ENCODE measurements at regions not wholly inside any gene's neighbourhood (a gene's known extent, or its start where the extent isn't known, plus 50 kb on each side); places are given as distances from the start of the nearest gene placed in this dataset.

GRCh38 chr6:79375635-79376337, 141.3 kb upstream of the HMGN3 start (continued):
- TF ChIP-seq, protein P1, sequence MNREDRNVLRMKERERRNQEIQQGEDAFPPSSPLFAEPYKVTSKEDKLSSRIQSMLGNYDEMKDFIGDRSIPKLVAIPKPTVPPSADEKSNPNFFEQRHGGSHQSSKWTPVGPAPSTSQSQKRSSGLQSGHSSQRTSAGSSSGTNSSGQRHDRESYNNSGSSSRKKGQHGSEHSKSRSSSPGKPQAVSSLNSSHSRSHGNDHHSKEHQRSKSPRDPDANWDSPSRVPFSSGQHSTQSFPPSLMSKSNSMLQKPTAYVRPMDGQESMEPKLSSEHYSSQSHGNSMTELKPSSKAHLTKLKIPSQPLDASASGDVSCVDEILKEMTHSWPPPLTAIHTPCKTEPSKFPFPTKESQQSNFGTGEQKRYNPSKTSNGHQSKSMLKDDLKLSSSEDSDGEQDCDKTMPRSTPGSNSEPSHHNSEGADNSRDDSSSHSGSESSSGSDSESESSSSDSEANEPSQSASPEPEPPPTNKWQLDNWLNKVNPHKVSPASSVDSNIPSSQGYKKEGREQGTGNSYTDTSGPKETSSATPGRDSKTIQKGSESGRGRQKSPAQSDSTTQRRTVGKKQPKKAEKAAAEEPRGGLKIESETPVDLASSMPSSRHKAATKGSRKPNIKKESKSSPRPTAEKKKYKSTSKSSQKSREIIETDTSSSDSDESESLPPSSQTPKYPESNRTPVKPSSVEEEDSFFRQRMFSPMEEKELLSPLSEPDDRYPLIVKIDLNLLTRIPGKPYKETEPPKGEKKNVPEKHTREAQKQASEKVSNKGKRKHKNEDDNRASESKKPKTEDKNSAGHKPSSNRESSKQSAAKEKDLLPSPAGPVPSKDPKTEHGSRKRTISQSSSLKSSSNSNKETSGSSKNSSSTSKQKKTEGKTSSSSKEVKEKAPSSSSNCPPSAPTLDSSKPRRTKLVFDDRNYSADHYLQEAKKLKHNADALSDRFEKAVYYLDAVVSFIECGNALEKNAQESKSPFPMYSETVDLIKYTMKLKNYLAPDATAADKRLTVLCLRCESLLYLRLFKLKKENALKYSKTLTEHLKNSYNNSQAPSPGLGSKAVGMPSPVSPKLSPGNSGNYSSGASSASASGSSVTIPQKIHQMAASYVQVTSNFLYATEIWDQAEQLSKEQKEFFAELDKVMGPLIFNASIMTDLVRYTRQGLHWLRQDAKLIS (CRISPR knock-in tag; IDR thresholded peaks at IDR 0.05; ENCODE audit: borderline replicate concordance): no peak
- no peak for TF ChIP-seq E2F5 (CRISPR knock-in tag; IDR thresholded peaks at IDR 0.05)

DNA sequence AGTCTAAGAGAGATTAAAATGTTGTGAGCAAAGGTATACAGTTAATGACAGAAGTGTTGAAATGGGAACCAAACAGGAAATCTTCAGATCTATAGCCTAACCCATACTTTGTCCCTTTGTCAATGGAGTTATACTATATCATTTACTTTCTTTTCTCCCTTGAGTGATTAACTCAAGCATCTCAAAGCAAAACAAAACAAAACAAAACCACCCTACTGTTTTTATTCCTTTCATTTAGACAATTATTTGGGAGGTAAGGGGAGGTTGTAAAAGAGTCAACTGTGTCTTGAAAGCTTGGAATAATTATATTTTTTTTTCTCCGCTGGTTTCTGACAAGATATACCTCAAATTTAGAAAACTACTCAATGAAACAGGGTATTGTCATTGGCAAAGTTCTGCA, 139.8 kb upstream of the HMGN3 start:
- ATAC-seq (no peak), DNase-seq (ENCODE audit: low spot score) (no peak)
- Mint-ChIP-seq H3K4me1 (peaks cover 9% of the 10 kb centered on the region), H3K27ac (no peak overlapping the region), H3K4me3 (no peak overlapping the region), H3K9me3 (peaks cover 21% of the 10 kb centered on the region), H3K27me3 (ENCODE audit: low read depth) (no peaks in the 10 kb centered on the region), H3K36me3 (peaks cover 13% of the 10 kb centered on the region)
- ChIA-PET POLR2A (no interaction called here), CTCF (no interaction called here)
- TF ChIP-seq RORB (CRISPR knock-in tag; IDR thresholded peaks at IDR 0.05) (no peak), ZNF263 (CRISPR knock-in tag; IDR thresholded peaks at IDR 0.05; ENCODE audit: low read depth) (no peak), JUN (CRISPR knock-in tag; IDR thresholded peaks at IDR 0.05) (no peak), AR (CRISPR knock-in tag; IDR thresholded peaks at IDR 0.05) (no peak), HMGA2 (CRISPR knock-in tag; IDR thresholded peaks at IDR 0.05) (no peak), MYBL2 (CRISPR knock-in tag; IDR thresholded peaks at IDR 0.05) (no peak), ATF6 (CRISPR knock-in tag; IDR thresholded peaks at IDR 0.05) (no peak)
- TF ChIP-seq, protein P2, sequence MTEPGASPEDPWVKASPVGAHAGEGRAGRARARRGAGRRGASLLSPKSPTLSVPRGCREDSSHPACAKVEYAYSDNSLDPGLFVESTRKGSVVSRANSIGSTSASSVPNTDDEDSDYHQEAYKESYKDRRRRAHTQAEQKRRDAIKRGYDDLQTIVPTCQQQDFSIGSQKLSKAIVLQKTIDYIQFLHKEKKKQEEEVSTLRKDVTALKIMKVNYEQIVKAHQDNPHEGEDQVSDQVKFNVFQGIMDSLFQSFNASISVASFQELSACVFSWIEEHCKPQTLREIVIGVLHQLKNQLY (CRISPR knock-in tag; IDR thresholded peaks at IDR 0.05): no peak

- ATAC-seq: no peak
- Mint-ChIP-seq H3K36me3 (peaks cover 15% of the 10 kb centered on the region), H3K9me3 (peaks cover 24% of the 10 kb centered on the region), H3K27ac (no peak overlapping the region), H3K4me1 (peaks cover 9% of the 10 kb centered on the region), H3K27me3 (ENCODE audit: low read depth) (no peaks in the 10 kb centered on the region), H3K4me3 (no peak overlapping the region)
- DNase-seq (ENCODE audit: low spot score): no peak
- POLR2A ChIA-PET: no interaction called here
- CTCF ChIA-PET: no interaction called here
- TF ChIP-seq, protein P3, sequence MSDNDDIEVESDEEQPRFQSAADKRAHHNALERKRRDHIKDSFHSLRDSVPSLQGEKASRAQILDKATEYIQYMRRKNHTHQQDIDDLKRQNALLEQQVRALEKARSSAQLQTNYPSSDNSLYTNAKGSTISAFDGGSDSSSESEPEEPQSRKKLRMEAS (CRISPR knock-in tag; IDR thresholded peaks at IDR 0.05): no peak
- TF ChIP-seq FOXP4 (CRISPR knock-in tag; IDR thresholded peaks at IDR 0.05): no peak
- no peak for TF ChIP-seq ZNF281 (CRISPR knock-in tag; IDR thresholded peaks at IDR 0.05)
- no peak for TF ChIP-seq NR1H2 (CRISPR knock-in tag; IDR thresholded peaks at IDR 0.05)
- TF ChIP-seq MYBL2 (CRISPR knock-in tag; IDR thresholded peaks at IDR 0.05): no peak
- no peak for TF ChIP-seq FOXP1 (CRISPR knock-in tag; IDR thresholded peaks at IDR 0.05; ENCODE audit: borderline replicate concordance)
- no peak for TF ChIP-seq TCF7 (CRISPR knock-in tag; IDR thresholded peaks at IDR 0.05; ENCODE audit: low read depth)
- TF ChIP-seq MXD4 (CRISPR knock-in tag; IDR thresholded peaks at IDR 0.05; ENCODE audit: borderline replicate concordance): no peak
Measured at GRCh38 chr6:79373880-79374279, 139.4 kb upstream of the HMGN3 start.
